Endothelial cell (in vitro differentiated cells): ENCODE measurements at regions not wholly inside any gene's neighbourhood (a gene's known extent, or its start where the extent isn't known, plus 50 kb on each side); places are given as distances from the start of the nearest gene placed in this dataset.

Experiments
- DNase-seq: peaks from one replicate; pipeline ENCODE4 v3.0.0; 2021; ENCODE audit warnings: low spot score
- H3K27ac Mint-ChIP-seq: one replicate; pipeline ENCODE4 v1.8.0; 2021; ENCODE audit warnings: mixed read lengths, inconsistent platforms; ENCODE audit not compliant: unreplicated experiment
- H3K27me3 Mint-ChIP-seq: one replicate; pipeline ENCODE4 v1.8.0; 2021; ENCODE audit warnings: mild to moderate bottlenecking, moderate library complexity, mixed read lengths, inconsistent platforms; ENCODE audit not compliant: unreplicated experiment
- H3K36me3 Mint-ChIP-seq: one replicate; pipeline ENCODE4 v1.8.0; 2021; ENCODE audit warnings: mild to moderate bottlenecking, low read depth, mixed read lengths, inconsistent platforms; ENCODE audit not compliant: unreplicated experiment
- H3K4me1 Mint-ChIP-seq: one replicate; pipeline ENCODE4 v1.8.0; 2021; ENCODE audit warnings: mild to moderate bottlenecking, mixed read lengths, inconsistent platforms; ENCODE audit not compliant: unreplicated experiment
- H3K4me3 Mint-ChIP-seq: one replicate; pipeline ENCODE4 v1.8.0; 2021; ENCODE audit warnings: mild to moderate bottlenecking, mixed read lengths, inconsistent platforms; ENCODE audit not compliant: unreplicated experiment
- H3K9me3 Mint-ChIP-seq: one replicate; pipeline ENCODE4 v1.8.0; 2021; ENCODE audit warnings: mixed read lengths, inconsistent platforms; ENCODE audit not compliant: unreplicated experiment
- CTCF ChIP-seq: fragments of 200-600 bp; sonication (generic); IDR thresholded peaks from one replicate; pipeline ENCODE4 v1.5.0; 2021; ENCODE audit warnings: antibody characterized with exemption; ENCODE audit not compliant: unreplicated experiment

GRCh38 chr6:14582749-14583148, 465.2 kb downstream of the CD83 start:
- Mint-ChIP-seq H3K36me3 (no peaks in the 10 kb centered on the region), H3K9me3 (no peaks in the 10 kb centered on the region), H3K4me1 (no peaks in the 10 kb centered on the region), H3K27me3 (no peaks in the 10 kb centered on the region), H3K4me3 (no peak overlapping the region), H3K27ac (no peak overlapping the region)
- TF ChIP-seq CTCF: no peak
- DNase-seq: no peak

DNA sequence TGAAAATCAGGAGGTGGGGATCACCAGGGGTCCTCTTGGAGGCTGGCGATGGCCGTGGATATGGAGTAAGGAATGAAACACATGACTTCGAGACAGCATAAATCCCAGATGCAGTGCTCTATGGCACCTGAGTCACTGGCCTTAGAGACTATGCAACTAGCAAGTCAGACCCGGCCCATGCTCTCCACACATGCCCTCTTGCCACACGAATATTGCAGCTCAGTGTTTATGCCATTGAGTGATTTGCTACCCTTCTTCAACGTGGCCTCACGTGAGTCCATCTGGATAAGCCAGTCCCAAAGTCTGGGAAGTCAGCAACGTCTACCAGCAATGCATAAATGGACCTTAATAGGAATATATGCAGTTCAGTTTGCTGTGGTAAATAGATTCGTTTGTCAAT, 466.3 kb downstream of the CD83 start:
- Mint-ChIP-seq H3K36me3 (no peaks in the 10 kb centered on the region), H3K4me1 (no peaks in the 10 kb centered on the region), H3K27ac (no peak overlapping the region), H3K27me3 (peaks cover 2% of the 10 kb centered on the region), H3K9me3 (no peaks in the 10 kb centered on the region), H3K4me3 (no peak overlapping the region)
- no peak for DNase-seq
- no peak for TF ChIP-seq CTCF

DNA sequence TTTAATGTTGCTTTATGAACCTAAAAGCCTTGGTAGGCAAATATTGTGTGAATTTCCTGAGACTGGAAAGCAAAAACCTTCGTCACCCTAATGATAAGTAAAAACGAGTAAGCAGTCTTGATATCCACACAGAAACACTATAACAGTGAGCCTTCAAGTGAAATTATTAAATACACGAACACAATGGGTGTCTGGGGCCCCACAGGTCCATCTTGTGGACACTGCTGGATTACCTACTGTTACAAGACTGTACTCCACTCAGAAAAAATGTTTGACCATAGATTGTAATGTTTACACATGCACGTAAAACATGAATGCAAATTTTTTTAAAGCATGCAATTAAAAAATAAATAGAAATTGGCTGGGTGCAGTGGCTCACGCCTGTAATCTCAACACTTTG, 466.9 kb downstream of the CD83 start:
- no peak overlapping the region for H3K4me3 Mint-ChIP-seq
- H3K27me3 Mint-ChIP-seq: peaks cover 2% of the 10 kb centered on the region
- no peaks in the 10 kb centered on the region for H3K36me3 Mint-ChIP-seq
- DNase-seq: no peak
- H3K4me1 Mint-ChIP-seq: no peaks in the 10 kb centered on the region
- no peak overlapping the region for H3K27ac Mint-ChIP-seq
- no peaks in the 10 kb centered on the region for H3K9me3 Mint-ChIP-seq
- no peak for TF ChIP-seq CTCF

DNA sequence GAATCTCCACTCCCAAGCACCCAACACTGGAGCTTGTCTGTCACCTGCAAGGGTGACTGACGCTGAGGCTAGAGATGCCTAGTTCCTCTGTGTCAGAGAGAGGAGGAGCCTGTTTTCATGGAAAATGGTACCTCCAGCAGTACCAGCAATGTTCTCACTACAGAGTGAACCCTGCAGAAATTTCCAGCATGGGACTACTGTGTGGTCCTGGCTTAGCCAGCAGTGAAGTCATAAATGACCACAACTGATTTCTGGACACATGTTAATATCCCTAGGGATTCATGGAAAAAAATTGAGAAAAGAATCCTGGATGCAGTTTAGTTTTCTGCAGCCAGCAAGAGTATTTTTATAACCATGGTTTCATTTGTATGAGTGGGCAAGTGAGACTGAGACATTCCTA, 468.1 kb downstream of the CD83 start:
- H3K36me3 Mint-ChIP-seq: no peaks in the 10 kb centered on the region
- H3K4me1 Mint-ChIP-seq: no peaks in the 10 kb centered on the region
- DNase-seq: no peak
- H3K4me3 Mint-ChIP-seq: no peak overlapping the region
- TF ChIP-seq CTCF: no peak
- H3K9me3 Mint-ChIP-seq: no peaks in the 10 kb centered on the region
- H3K27me3 Mint-ChIP-seq: peaks cover 2% of the 10 kb centered on the region
- no peak overlapping the region for H3K27ac Mint-ChIP-seq

DNA sequence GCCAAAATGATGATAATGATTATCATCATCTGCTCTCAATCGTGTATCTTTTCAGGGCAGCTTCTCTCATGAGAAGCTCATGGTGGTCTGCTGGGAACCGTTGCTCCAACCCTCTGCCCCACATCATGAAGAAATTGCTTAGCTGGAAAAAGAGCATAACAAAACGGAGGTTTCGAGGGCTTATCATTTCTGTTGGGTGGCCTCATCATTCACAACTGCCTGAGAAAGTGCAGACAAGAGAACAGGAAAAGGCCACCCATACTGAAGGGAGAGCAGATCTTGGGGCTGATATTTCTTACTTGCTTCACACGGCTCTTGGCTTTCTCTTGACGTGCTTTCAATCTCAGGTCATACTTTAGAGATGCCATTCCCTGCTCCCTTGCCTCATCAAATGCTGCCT, 471.6 kb downstream of the CD83 start:
- no peak overlapping the region for H3K4me3 Mint-ChIP-seq
- H3K36me3 Mint-ChIP-seq: no peaks in the 10 kb centered on the region
- H3K27ac Mint-ChIP-seq: no peak overlapping the region
- H3K27me3 Mint-ChIP-seq: peaks cover 2% of the 10 kb centered on the region
- TF ChIP-seq CTCF: no peak
- no peaks in the 10 kb centered on the region for H3K9me3 Mint-ChIP-seq
- H3K4me1 Mint-ChIP-seq: no peaks in the 10 kb centered on the region
- DNase-seq: no peak
